HS-5 (cell line): ENCODE measurements at regions not wholly inside any gene's neighbourhood (a gene's known extent, or its start where the extent isn't known, plus 50 kb on each side); places are given as distances from the start of the nearest gene placed in this dataset.

Experiments
- DNase-seq: peaks from one replicate; pipeline ENCODE4 v3.0.0-alpha.2; 2012; ENCODE audit warnings: low read depth

DNA sequence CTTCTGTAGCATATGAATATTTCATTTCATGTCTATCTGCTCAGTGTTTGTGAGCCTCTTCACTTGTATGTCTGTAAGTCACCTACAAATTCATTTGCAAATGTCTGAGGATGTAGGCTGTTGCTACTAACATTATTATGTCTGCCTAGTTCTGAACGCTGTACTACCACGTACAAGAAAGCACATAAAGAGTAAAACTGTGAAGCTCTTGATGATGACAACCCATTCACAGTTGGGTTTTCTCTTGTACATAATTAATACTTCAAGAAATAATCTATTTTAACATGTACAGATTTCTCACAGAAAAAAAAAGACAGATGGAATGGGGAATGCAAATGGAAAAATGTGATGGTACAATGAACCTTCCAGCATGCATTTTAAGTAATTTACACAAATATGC is 64.3 kb upstream of the CPNE8 start:
- no peak for DNase-seq

DNA sequence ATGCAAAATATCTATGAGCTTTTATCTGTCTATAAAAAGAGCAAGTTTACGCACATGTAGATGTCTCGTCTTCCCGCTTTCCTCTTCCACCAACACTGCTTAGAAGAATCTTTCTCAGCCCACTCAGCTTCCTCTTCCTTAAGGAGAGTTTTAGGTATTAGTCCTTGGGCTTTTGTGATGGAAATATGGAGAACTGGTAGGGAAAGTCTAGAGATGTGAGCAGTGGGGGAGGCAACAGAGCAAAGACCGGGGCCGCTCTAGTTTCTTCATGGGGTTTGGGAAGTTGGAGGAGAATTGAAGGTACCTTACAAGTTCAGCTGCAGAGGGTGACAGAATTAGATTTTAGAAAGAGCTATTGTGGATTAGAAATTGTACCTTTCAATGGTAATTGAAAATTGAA is 56.3 kb upstream of the CPNE8 start:
- DNase-seq = no peak

DNA sequence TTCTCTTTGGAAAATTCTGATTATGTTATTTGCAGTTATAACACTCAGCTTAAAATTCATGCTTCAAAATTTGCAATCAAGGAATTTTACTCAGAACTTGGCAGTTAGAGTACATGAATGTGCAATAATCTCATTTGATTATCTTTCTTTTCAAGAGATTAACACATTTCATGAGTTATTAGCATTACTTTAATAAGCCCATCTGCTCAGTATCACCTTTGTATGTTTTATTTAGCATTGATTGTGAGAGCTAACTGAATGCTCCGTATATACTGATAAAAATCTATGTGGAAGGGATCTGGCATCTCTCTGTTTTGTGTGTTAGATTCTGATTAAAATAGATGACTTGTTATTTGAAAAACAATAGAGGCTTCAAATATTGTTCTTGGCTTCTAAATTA is 55.6 kb upstream of the CPNE8 start:
- no peak for DNase-seq

DNA sequence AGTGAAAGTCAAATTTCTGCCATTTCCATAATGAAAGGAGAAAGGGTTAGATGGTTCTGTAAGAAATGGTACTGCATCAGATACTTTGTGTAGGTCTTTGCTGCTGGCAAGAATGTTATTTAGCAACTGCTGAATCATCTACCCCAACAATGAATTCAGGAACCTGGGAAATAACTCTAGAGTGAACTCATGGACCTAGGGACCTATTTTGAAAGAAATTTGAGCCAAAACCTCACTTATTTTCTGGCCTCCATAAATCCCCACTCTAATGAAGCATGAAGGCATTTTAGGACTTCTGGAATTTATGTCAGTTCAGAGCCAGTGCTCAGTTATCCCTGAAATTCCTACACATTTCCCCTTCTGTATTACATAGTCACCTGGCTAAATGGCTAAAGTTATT is 50.9 kb upstream of the CPNE8 start:
- DNase-seq = peak; percentile 66
